Stimulated activated CD8-positive, alpha-beta memory T cell treated with anti-CD3 and anti-CD28 coated beads, Interleukin-7, amount 100 ng/mL, for 1 hour (primary cell): ENCODE measurements at regions not wholly inside any gene's neighbourhood (a gene's known extent, or its start where the extent isn't known, plus 50 kb on each side); places are given as distances from the start of the nearest gene placed in this dataset.

ENCODE experiments used
- DNase-seq, 2 donors: peaks; one replicate each; pipeline ENCODE4 v3.0.0-alpha.2; 2020; ENCODE audit warnings: low read depth in 2 of 2

DNA sequence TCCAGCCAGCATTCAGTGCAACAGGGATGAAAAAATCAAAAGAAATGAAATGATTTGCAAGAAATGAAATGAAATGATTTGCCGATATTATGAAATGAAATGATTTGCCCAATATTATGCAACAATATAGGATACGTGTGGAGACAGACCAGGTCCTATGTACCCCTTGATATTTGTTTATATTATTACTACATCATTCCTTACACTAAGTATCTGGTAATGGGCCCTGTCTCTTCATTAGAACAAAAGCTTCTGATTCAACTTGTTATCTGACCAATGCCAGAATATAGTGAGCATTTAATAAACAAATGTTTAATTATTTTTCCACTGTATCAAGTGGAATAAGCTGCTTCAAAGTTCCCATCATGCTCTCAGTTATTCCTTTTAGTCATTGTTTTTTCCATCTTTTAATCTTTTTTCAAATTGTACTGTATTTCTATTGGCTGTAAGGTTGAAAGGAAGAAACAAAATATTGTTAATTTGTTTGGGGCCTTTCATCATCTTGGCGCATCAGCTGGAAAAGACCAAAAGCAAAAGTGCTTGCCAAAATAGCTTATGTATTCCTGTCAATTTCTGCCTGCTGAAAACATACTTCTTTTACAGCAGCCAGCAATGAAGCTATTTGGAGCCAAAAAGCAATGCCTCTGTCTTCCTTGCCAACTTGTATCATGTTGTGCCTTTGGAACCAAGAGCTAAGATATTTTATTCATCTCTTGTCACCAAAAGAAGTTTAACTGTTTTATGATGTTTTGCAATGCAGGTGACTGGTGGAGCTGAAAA, 2314.9 kb downstream of the LRRC4C start:
- no peak for DNase-seq

DNA sequence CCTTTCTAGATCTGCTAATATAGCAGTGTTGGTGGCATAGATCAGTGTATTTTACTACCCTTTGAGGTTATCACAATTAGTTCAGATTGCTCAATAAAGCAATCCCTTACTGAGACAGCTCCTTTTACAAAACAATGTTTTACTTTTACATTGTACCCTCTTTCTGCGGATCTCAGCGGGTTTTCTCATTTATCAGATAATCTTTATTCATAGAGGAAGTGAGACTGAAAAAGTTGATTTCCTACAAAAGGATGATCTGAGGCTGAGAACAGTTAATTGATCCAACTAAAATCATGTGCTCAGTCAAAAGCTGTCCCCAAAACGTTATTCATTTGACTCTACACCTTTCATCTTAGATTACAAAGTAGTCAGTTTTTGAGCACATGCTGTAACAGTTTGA, 2319.9 kb downstream of the LRRC4C start:
- DNase-seq: no peak

DNA sequence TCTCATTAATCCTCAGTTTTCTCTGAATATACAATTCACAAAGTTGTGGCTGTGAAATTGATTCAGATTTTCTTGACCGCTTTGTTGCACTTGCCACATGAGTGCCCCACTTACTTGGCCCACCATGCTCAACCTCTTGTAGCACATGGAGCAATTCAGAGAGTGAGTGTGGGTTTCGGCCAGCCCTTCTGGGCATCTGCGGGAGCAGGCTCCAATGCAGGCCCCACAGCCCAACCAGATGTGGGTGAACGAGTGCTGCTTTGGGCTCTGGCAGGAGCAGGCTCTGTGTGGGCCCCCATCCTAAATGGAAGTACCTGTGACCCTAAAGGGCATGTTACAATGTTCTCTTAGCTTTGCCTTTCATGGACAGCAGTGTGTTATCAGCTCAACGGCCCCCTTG, 2338.6 kb downstream of the LRRC4C start:
- DNase-seq: no peak

DNA sequence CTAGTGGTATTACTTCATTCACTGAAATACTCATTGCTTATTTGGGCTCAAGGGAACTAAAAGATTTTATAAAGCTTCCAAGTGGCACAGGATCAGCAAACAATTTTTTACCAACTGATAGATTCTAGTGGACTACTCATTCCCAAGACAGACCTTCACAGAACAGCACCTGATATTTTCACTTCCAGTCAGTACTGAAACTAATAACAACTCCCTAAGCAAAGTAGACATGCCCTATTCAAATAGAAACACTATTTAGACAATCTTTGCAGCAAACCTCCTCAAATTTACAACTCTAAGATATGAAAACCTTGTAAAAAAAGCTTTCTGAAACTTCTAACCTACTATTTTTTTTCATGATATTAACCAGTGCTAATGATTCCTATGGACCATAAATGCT, 2345.8 kb downstream of the LRRC4C start:
- no peak for DNase-seq

DNA sequence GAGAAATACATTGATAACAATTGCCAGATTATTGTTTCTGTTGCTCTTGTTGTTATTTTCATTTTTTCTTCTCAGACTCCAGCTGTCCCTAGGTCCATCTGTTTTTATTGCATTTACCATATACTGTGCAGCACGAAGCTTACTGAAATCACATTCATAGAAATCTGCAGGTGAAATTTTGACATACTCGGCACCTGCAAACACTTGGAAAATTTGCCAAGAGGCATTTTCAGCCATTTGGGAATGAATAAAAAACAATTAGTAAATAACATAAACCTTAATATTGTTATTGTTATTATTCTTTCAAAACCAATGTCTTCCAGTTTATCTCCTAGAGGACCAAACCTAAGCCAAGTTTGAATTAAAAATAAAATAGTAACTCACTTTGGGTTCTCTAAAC, 2357.2 kb downstream of the LRRC4C start:
- DNase-seq: no peak

DNA sequence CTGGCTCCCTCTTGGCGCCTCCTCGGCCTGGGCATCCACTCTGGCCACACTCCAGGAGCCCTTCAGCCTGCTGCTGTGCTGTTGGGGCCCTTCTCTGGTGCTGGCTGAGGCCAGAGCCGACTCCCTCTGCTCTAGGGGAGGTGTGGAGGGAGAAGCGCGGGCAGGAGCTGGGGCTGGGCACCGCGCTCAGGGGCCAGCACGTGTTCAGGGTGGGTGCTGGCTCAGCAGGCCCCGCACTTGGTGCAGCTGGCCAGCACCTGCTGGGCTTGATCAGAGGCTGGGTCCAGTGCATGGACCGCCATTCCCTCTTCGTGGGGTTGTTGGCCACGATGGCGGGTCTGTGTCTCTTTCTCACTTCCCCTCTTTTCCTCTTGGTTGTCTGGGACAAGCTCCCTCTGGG, 2381.0 kb downstream of the LRRC4C start:
- DNase-seq: no peak

DNA sequence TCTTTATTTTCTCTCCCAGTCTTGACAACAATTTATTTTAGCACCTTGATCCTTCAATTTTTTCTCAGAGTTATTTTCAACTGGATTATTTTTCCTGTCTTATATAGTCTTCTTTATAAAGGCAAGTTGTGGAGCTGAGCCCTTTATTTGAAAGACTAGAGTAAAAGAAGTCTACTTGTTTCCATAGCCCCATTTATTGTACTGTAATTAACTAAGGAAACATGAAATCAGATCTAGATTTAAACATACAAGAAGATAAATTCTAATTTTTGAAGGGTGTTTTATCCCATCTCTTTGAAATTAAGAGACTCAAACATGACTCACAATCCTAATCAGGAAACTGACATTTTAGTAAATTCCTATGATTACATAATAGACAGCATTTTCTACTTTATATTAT, 2421.8 kb downstream of the LRRC4C start:
- no peak for DNase-seq

DNA sequence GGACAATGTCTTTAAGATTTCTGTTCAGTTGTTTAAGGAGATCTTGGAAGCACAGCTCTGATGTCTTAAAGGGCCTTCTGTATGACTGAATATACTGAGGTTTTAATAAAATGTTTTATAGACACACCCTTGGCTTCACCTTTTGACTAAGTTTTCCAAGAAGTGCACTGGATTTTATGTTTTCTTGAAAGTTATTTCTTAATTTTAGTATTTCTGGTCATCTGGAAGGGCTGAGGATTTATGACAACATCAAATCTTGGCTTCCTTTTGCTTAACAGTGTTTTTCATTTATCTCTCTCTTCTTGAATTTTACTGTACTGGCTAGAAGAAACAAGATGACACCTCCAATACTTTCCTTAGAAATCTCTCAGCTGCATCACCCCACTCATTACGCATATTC, 2423.4 kb downstream of the LRRC4C start:
- DNase-seq: no peak

DNA sequence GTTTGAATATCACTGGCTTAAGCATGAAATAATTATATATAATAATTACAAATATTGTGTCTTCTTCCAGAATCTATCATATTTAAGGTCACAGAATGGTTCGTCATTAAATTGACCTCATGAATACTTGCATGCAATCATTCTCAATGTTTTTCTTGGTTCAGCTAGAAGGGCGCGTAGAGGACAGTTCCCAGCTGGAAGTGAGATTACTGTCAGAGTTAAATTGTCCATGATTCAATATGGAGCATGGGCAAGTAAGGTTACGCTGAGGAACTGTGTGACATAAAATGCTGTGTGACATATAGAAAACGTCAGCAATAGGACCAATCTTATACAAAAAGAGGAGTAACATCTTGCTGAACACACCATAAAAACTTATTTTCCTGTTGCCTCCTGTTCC, 2423.5 kb upstream of the RAG2 start:
- no peak for DNase-seq

DNA sequence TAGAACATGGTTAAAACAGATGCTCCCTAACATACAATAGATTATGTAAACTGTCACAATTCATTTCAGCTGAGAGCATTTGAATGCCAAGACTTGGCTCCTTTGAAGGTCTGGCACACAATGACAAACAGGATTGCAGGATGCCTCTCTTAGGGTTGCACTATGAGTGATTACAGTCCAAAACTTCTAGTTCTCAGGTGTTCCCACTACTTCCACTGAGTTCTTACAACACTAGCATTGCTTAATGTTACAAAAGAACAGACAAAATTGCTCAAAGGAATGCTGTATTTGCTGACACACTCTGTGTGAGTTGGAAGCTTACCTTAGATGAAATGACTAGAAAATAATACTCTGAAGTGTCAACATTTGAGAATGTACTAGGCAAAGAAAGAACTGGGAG, 2413.8 kb upstream of the RAG2 start:
- no peak for DNase-seq

DNA sequence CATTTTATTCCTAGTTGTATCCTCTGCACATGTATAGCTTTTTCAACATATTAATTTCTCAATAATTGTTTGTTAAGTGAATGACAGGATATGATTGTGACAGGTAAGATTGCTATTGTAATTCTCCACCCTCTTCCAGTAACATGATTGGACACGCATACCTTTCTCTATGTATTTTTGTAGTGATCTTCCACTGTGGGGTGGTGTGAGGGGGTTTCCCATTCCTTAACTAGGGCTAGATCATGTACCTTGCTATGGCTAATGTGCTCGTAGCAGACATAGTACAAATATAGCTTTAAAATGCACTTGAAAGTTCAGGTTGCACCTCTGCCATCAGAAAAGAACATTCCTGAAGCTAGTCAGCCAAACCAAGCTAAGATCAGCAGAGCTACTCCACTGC, 2392.8 kb upstream of the RAG2 start:
- no peak for DNase-seq

DNA sequence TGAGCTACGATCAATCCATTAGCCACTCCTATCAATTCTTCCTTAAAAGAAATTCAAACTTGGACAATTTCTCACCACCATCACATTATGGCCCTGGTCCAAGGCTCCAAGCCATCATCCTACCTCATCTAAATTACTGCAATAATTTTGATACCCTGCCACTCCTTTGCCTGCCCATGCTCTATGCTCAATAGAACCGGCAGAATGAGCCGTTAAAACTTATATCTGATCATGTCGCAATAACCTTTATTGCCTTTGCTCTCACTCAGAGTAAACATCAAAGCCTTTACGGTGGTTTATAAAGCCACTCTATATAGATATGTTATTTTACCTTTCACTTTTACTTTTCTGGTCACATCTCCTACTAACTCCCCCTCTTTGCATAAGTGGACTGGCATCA, 2392.1 kb upstream of the RAG2 start:
- no peak for DNase-seq

DNA sequence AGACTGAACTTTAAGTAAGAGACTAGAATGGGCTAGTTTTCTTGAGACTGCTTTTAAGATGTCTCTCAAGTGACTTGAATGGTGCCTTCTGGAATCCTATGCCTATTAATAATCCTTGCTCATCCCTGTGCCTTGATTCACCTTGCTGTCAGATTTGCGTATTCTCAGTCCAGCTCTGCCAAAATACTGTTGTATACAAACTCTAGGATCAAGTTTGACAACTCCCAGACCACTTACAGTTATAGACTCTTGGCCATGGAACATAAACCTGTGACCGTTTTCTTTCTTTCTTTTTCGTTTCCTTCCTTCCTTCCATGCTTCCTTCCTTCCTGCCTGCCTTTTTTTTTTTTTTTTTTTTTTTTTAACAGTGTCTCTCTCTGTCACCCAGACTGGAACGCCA, 2390.9 kb upstream of the RAG2 start:
- DNase-seq: no peak

DNA sequence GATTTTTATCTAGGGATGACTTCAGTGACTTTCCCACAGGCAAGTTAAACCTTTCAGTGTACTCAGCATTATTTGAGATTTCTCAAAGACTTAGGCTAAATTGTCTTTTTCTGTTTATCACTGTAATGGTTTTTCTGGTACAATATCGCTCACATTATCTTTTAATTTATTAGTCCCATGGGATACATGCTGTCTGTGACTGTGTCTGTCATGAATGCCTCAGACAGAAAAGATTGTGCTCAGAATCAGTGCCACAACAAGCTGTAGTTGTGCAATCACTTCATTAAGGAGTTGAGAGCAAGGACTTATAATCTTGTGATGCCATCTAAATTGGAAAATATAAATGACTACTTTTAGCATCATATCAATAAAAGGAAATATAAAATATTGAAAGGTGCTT, 2374.2 kb upstream of the RAG2 start:
- no peak for DNase-seq

DNA sequence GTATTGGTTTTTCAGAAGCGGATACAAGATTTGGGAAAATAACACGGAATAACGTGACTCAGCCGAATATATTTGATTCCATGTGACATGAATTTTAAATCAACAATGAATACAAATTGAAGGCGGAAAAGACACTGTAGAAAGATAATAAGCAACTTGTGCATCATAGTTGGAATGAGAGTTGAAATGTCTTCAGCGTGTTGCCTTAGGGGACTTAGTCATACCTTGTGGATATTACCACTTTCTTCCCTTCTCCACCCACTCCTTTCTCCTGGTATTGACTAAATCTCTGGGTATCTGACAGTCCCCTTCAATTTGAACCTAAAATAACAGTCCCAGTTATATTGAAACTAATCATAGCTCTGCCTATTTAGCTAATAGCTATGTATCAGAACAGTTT, 2373.1 kb upstream of the RAG2 start:
- no peak for DNase-seq

DNA sequence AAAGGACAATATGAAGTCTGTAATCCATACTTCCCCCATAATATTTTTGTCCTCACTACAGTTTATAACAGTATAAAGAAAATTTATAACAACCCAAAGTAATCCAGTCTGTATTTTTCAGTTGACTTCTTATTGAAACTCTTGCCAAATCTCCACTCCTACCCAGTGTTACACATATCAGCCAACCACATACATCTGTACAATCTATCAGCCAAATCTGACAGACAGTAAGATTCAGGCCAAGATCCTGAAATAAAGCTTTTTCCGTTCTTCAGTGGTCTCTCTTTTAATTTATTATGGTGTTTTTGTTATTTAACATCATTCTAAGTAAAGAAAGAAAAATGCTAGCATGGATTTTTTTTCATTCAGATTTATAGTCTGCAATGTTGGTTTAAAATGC, 2370.9 kb upstream of the RAG2 start:
- DNase-seq: no peak

DNA sequence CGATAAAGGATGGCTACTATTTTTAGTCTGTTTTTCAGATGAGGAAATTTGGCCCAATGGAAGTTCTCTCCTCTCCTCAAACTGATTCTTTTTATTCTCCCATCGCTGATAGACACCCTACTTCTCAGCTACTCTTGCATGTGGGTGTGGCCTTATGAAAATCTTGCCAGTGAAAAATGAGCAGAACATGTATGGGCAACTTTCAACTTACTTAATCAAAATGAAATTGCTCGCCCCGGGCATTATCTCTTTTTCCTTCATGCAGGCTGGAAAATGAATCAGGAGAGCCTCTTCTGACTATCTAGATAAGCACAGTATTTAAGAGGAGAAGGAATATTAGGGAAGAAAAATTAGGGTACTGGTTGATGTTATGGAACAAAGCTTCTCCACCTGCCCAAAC, 2354.7 kb upstream of the RAG2 start:
- no peak for DNase-seq

DNA sequence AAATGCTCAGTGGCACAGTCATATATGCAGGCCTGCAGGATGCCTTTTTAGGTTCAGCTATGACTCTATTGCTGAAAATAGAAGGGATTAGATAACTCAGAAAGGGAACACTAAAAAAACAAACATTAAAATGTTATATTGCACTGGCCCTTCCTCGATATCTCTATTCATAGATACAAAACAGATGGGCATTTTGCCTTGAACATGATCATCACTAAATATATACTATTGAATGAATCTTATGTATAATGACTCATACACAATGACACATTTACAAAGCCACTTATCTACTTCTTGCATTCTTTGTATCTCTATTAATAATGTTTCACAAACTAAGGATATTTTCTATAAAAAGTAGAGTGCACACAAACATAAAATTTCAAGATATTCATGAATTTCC, 2352.8 kb upstream of the RAG2 start:
- no peak for DNase-seq

DNA sequence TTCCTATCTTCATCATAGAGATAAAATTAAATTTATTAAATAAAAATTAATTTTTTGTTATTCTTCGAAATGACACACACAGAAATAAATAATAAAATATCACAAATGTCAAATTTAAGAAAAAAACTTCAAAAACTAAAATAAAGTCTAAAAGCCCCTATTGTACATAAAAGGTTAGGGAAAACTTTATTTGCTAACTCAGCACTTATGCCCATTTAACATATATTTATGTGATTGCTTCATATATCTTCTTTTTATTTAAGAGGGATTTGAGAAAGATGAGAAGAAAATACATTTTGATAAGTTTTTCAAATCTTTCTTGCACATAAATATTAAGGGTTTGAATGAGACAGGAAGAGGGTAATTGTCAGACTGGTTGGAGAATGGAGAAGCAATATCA, 2350.4 kb upstream of the RAG2 start:
- DNase-seq: no peak

DNA sequence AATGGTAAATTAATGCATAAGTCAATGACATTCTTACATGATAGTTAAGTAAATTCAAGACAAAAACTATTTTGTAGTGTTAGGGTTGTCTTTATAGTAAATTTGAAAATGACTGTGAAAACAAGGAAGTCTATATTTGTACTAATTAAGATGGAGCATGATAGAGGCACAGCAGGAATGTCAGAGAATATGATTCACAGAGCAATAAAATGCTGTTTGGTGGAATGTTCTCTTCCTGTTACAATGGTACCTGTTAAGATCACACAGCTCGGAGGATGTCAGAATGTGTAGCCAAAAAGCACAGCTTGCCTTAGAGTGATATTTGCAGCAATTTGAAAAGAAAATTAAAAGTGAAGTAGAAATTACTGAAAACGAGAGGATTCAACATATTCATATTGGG, 2339.7 kb upstream of the RAG2 start:
- no peak for DNase-seq

DNA sequence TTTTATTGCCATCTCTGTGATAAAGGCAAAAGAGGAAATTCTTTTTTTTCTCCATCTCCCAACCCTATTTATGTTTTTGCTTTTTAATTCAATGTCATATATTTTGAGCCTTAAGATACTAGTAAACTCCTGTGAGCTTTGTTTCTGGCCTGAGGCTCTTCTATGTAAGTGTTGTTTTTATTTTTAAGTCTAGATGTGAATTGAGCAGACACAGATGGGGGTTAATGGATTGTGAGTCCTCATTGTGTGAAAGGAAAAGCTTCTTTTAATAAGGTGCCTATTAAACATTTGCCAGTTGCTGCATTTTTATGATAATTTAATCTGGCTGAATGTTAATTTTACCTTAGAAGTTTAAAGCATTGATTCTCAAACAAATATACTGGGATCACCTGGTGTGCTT, 2337.9 kb upstream of the RAG2 start:
- DNase-seq: no peak

DNA sequence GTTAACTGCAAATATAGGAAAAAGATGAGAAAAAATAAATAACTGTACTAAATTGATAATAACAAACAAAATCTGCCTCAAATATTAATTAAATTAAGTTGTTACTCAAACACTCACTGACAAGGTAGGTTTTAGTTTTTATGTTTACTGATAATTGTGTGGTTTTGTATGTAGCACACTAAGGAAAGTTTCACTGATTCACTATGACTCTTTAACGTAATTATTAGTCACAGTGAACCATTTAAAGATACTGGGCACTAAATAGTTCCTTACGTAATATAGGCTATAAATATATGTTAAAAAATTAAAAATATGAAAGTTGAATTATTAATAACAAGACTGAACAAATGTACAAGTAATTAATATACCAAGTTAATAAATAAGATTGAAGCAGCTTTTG, 2330.0 kb upstream of the RAG2 start:
- no peak for DNase-seq

DNA sequence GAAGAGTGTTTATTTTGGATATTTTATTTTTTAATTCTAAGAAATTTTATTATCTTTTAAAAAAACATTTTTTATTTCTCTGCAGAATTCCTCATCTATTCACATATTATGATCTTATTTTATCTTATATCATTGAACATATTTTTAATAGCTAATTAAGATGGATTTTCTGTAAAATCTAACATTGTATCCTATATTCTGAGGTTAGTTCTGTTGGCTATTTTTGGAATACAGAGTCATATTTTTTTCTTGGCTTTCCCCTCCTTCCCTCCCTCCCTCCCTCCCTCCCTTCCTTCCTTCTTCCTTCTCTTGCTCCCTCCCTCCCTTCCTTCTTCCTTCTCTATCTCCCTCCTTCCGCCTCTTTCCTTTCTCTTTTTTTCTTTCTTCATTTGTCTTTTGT, 2326.6 kb upstream of the RAG2 start:
- no peak for DNase-seq

DNA sequence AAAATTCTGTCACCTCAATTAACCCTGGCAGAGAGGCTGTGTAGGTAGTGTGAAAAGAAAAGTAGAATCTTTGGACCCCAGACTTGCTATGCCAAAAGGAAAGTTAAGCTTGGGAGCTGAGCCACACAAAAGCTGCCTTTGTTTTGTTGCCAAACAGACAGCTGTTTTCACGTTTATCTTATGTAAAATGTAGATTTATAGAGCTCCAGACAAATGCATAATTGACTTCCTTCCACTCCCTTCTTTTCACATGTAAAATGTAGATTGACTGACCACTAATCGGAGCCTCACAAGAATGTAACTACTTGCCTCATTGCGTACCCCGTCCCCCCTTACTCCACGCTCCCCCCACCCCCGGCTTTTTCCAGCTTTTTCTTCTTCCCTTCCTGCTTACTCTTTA, 2302.2 kb upstream of the RAG2 start:
- DNase-seq: no peak
